NOMO-1 (cell line): ENCODE measurements at regions not wholly inside any gene's neighbourhood (a gene's known extent, or its start where the extent isn't known, plus 50 kb on each side); places are given as distances from the start of the nearest gene placed in this dataset.
"Not testable (repeated sequence)": the region's sequence is repeated elsewhere in the genome, so short reads cannot be mapped to it uniquely, and the experiment has no call there.

Experiments used
- DNase-seq, 2 experiments: peaks; one replicate each; lab custom pipeline; 2025; ENCODE audit not compliant: unreplicated experiment in 2 of 2; lab: John Stamatoyannopoulos, UW

DNA sequence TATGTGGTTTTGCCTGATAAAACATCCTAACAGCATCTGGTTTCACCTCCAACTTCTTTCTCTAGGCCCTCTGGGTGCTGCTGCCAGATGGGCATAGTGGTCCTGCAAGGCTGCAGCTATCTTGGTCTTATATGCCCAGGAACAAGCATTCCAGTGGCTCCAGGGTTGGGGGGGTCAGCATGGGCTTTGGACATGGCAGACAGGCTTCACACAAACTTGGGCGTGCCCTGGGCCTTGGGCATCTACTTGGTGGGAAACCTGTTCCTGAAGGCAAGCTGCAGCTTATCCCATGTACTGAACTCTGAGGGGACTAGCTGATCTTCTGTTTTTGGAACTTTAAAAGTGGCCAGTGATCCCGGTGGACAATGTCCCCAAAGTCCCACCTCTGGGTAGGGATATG, 54.9 kb upstream of the ZNF678 start:
- no peak for DNase-seq

DNA sequence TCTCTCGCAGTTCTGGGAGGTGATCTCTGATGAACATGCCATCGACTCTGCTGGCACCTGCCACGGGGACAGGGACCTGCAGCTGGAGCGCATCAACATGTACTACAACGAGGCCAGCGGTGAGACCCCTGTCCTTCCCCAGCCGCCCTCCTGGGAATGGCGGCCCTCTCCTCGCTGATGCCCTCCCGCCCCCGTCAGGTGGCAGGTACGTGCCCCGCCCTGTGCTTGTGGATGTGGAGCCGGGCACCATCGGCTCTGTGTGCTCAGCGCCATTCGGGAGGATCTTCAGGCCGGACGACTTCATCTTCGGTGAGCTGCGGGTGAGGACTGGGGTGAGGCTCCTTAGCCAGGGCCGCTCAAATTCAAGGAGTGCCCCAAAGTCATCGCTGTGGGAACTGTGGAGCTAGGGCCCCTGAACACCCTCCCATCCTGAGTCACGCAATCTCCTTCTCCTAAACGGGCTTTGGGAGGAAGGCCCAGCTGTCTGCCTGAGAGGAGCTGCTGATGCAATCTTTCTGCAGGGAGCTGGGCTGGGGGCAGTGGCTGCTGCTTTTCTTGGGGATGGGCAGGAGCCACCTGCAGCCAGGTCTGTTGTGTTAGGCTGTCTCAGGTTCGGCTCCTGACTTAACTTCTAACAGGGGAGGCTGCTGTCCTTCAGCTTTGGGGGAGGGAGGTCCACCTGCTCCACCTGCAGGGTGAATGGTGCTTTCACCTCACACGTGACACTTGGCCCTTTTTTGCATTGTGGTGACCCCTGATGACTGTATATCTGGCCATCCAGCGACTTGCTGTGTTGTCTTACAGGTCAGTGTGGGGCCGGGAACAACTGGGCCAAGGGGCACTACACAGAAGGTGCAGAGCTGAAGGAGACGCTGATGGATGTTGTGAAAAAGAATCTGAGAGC, 56.6 kb upstream of the ZNF678 start:
- not testable (repeated sequence) for DNase-seq

- not testable (repeated sequence) for DNase-seq
Measured at GRCh38 chr1:227496045-227496444, 67.3 kb upstream of the ZNF678 start.

GRCh38 chr1:227493863-227494551, 69.3 kb upstream of the ZNF678 start:
- not testable (repeated sequence) for DNase-seq

DNA sequence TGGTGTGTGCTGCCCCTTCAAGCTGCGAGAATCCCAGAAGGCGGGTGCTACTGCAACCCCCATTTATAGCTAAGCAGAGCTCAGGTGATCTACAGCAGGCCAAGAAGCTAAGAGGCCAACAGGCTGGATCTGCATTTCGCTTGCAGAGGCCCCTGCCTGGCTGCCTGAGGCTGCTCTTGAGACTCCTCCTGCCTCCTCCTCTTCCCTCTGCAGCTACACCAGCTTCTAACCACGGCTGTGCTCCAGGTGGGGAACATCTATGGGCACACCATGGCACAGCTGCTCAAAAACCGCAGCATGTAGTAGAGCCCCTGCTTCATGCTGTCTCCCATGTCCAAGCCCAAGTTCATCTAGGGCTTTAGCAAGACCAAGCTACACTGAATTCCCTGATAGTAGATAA, 72.9 kb upstream of the ZNF678 start:
- DNase-seq = no peak

DNA sequence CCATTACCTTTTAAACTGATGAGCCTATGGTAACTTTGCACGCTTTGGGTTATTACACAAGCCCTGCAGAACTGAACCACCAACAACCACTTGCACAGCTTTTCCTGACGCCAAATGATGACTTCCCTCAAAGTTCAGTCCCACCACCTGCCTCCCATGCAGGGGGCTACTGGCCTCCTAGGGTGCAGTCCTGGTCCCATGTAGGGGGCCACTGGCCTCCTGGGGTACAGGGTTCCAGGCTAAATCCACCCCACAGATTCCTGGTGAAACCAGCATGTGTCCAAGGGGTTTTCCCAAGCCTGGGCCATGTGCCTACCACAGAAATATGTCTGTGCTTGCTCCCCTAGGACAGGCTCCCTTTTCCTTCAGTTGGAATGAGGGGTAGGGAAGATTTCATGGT, 73.4 kb upstream of the ZNF678 start:
- no peak for DNase-seq

GRCh38 chr1:227489572-227489971, 73.8 kb upstream of the ZNF678 start:
- no peak for DNase-seq

DNA sequence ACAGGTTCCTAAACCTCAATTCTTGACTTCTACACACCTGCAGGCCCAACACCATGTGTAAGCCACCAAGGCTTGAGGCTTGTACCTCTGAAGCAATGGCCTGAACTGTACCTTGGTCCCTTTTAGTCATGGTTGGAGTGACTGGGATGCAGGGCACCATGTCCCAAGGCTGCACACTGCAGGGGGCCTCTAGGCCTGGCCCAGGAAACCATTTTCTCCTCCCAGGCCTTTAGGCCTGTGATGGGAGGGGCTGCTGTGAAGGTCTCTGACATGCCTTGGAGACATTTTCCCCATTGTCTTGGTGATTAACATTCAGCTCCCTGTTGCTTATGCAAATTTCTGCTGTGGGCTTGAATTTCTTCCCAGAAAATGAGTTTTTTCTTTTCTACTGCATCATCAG, 75.8 kb upstream of the ZNF678 start:
- DNase-seq = no peak

DNA sequence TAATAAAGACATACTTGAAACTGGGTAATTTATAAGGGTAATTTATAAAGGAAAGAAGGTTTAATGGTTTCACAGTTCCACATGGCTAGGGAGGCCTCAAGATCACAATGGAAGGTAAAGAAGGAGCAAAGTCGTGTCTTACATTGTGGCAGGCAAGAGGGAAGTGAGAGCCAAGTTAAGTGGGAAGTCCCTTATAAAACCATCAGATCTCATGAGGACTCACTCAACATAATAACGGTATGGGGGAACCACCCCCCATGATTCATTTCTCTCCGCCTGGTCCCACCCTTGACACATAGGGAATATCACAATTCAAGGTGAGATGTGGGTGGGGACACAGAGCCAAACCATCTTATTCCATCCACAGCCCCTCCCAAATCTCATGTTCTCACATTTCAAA, 76.8 kb upstream of the ZNF678 start:
- no peak for DNase-seq

- no peak for DNase-seq
Measured at GRCh38 chr1:227482023-227482299, 81.4 kb upstream of the ZNF678 start.

DNA sequence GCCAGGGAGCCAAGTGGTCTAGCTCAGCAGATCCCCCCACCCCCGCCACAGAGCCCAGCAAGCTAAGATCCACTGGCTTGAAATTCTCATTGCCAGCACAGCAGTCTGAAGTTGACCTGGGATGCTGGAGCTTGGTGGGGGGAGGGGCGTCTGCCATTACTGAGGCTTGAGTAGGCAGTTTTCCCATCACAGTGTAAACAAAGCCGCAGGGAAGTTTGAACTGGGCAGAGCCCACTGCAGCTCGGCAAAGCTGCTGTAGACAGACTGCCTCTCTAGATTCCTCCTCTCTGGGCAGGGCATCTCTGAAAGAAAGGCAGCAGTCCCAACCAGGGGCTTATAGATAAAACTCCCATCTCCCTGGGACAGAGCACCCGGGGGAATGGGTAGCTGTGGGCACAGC, 89.3 kb upstream of the ZNF678 start:
- not testable (repeated sequence) for DNase-seq

DNA sequence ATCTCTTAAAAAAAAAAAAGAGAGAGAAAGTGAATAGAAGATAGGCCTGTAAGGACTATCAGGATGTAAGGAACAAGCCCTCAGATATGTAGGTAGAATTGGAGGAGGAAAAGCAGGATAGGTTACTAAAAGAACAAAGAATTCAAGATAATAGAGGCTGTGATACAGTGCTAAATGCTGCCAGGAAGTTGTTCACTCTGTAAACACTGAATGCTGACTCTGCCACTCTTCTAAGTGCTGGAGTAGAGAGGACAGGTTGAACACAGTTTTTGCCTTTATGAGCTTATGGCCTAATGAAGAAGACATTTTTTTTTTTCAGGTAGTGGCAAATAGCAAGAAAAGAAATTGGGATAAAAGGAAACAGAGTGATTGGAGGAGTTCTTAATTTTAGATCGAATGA, 90.6 kb upstream of the ZNF678 start:
- DNase-seq = no peak

DNA sequence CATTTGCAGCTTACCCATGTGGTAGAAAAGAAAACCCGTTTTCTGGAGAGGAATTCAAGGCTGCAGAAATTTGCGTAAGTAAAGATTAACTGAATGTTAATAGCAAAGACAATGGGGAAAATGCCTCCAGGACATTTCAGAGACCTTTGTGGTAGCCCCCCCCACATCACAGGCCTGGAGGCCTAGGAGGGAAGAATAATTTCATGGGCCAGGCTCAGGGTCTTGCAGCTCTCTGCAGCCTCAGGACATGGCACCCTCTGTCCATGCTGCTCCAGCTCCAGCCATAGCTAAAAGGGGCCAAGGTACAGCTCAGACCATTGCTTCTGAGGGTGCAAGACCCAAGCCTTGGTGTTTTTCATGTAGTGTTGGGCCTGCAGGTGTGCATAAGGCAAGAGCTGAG, 92.7 kb upstream of the ZNF678 start:
- no peak for DNase-seq

DNA sequence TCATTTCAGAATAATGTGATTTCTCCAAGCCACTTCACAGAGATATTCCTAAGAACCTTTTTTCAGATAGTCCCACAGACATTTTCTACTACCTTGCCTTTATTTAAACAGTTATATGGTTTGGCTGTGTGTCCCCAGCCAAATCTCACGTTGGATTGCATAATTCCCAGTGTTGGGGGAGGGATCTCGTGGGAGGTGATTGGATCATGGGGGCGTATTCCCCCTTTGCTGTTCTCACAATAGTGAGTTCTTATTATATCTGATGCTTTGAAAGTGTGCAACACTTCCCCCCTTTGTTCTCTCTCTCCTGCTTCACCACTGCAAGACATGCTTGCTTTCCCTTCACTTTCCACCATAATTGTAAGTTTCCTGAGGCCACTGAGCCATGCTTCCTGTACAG, 93.6 kb upstream of the ZNF678 start:
- no peak for DNase-seq

DNA sequence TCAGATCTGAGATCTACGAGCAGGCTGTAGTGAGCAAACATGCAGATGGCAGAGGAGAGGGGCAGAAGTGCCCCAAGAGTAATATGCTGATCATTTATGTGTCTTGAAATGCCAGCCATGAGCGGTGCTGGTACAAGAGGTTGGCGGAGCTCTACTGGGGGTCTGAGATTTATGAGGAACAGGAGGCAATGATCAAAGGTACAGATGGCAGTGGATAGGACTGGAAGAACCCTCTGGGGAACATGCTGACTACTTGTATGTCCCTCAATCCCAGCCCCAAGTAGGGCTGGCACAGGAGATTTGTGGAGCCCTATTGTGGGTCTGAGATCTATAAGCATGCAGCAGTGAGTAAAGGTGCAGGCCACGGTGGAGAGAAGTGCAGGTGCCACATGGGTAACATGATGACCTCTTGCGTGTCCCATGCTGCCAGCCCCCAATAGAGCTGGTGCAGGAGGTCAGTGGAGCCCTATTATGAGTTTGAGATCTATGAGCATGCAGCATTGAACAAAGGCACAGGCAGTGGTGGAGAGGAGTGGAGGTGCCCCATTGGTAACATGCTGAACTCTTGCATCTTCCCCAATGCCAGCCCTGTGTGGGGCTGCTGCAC, 97.2 kb upstream of the ZNF678 start:
- DNase-seq = no peak

DNA sequence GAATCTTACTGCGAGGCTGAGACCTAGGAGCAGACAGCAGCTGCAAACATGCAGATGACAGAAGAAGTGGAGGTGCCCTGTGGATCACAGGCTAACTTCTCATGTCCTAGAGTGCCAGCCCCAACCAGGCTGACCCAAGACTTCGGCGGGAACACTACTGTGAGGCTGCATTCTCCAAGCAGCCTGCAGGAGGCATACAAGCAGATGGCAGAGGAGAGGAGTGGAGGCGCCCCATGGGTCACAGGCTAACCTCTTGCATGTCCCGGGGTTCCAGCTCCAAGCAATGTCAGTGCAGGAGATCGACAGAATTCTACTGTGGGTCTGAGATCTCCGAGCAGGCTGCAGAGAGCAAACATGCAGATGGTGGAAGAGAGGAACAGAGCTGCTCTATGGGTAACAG, 98.1 kb upstream of the ZNF678 start:
- DNase-seq = no peak

GRCh38 chr1:227459977-227460376, 103.4 kb upstream of the ZNF678 start:
- no peak for DNase-seq

- DNase-seq = no peak
Measured at GRCh38 chr1:227459326-227459841, 104.0 kb upstream of the ZNF678 start.

DNA sequence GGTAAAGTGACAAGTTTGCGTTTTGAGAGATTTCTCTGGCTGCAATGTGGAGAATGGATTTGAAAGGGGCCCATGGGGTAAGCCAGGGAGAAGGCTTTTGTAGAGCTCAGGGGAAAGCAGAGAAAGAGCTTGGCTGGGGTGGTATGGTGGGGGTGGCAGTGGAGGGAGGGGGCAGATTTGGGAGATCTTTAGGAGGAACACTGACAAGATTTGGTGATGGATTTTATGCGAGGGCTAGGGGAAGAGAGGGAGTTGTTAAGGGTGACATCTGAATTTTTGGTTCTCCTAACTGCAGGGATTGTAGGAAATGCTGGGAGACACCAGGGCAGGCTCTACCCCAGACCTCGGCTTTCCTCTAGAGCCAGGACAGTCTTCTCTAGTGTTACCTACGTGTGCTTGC, 108.7 kb upstream of the ZNF678 start:
- no peak for DNase-seq

- no peak for DNase-seq
Measured at GRCh38 chr1:227453631-227454355, 109.6 kb upstream of the ZNF678 start.

DNA sequence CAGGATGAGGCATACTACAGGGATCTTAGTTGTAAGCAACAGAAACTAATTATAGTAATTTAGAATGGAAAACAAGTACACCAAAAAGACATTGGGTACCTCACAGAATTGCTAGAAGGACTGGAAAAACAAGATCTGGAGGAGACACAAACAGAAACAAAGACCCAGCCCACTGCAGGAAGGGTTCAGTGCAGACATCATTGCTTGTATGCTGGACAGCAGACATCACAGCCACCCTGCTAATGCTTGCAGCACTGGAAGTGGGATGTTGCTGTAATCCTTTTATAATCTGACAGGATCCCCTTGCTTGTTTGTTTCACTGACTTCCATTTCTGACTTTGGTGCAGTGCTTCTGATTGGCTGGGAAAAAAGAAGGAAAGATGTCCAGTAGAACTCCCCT, 111.4 kb upstream of the ZNF678 start:
- no peak for DNase-seq
